ENCODE measurements at regions not wholly inside any gene's neighbourhood (a gene's known extent, or its start where the extent isn't known, plus 50 kb on each side); places are given as distances from the start of the nearest gene placed in this dataset.

DNA sequence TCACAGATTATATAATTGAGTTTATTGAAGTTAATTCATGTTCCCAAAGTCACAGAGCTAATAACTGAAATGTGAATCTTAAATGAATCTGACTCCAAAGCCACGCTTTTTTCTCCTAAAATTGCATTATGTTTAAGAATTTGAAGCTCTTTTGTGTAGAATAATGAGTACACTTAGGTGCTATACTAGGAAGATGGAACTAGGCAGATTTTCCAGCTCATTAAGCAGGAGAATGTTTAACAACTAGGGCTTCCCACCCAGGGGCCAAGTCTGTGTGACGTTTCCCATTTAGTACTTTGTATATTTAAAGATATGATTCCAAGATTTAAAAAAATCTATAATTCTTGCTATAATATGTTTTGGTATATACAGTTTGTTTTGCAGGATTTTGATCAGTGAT, 169.5 kb downstream of the KIF20B start:
- TF ChIP-seq, protein P1, sequence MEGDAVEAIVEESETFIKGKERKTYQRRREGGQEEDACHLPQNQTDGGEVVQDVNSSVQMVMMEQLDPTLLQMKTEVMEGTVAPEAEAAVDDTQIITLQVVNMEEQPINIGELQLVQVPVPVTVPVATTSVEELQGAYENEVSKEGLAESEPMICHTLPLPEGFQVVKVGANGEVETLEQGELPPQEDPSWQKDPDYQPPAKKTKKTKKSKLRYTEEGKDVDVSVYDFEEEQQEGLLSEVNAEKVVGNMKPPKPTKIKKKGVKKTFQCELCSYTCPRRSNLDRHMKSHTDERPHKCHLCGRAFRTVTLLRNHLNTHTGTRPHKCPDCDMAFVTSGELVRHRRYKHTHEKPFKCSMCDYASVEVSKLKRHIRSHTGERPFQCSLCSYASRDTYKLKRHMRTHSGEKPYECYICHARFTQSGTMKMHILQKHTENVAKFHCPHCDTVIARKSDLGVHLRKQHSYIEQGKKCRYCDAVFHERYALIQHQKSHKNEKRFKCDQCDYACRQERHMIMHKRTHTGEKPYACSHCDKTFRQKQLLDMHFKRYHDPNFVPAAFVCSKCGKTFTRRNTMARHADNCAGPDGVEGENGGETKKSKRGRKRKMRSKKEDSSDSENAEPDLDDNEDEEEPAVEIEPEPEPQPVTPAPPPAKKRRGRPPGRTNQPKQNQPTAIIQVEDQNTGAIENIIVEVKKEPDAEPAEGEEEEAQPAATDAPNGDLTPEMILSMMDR (IDR thresholded peaks at IDR 0.05), result no peak
- TF ChIP-seq POLR2AphosphoS5 (IDR thresholded peaks at IDR 0.05; ENCODE audit: low read depth, low read length), result no peak

All from Panc1 (cell line).